D721Med (cell line): ENCODE measurements at regions not wholly inside any gene's neighbourhood (a gene's known extent, or its start where the extent isn't known, plus 50 kb on each side); places are given as distances from the start of the nearest gene placed in this dataset.

Source experiments
- DNase-seq: peaks from one replicate; pipeline ENCODE4 v3.0.0; 2011; ENCODE audit warnings: low spot score; ENCODE audit not compliant: insufficient read length
- FAIRE-seq: peaks from 2 replicates; lab custom pipeline; 2011; peaks lifted over from hg19 to GRCh38; lab: Jason Lieb, UNC
- CTCF ChIP-seq: IDR thresholded peaks from 2 replicates; pipeline ENCODE4 v1.5.1; 2012; ENCODE audit warnings: mild to moderate bottlenecking, control low read depth; ENCODE audit not compliant: insufficient read depth; ENCODE audit errors: missing control alignments

GRCh38 chr2:146259816-146260215, 1585.0 kb upstream of the ACVR2A start:
- TF ChIP-seq CTCF: no peak
- no peak for DNase-seq
- FAIRE-seq: no peak

- FAIRE-seq (no peak), DNase-seq (no peak)
- TF ChIP-seq CTCF: no peak
Measured at GRCh38 chr2:146258071-146258470, 1586.8 kb upstream of the ACVR2A start.

- FAIRE-seq: no peak
- no peak for DNase-seq
- no peak for TF ChIP-seq CTCF
Measured at GRCh38 chr2:146252119-146252518, 1592.7 kb upstream of the ACVR2A start.

- no peak for FAIRE-seq
Measured at GRCh38 chr2:146251328-146251727, 1593.5 kb upstream of the ACVR2A start.

GRCh38 chr2:146246736-146247523, 1597.9 kb upstream of the ACVR2A start:
- no peak for TF ChIP-seq CTCF
- no peak for FAIRE-seq
- DNase-seq: no peak

More at GRCh38 chr2:146251328-146251727, 1593.5 kb upstream of the ACVR2A start:
- TF ChIP-seq CTCF: no peak
- DNase-seq: no peak

- FAIRE-seq (peak; percentile 67), DNase-seq (no peak)
- TF ChIP-seq CTCF: no peak
Measured at GRCh38 chr2:146246002-146246735, 1598.7 kb upstream of the ACVR2A start.
